ENCODE measurements at regions not wholly inside any gene's neighbourhood (a gene's known extent, or its start where the extent isn't known, plus 50 kb on each side); places are given as distances from the start of the nearest gene placed in this dataset.
A peak's percentile ranks its signal among the peaks of the same experiment; 100 is the strongest.

DNA sequence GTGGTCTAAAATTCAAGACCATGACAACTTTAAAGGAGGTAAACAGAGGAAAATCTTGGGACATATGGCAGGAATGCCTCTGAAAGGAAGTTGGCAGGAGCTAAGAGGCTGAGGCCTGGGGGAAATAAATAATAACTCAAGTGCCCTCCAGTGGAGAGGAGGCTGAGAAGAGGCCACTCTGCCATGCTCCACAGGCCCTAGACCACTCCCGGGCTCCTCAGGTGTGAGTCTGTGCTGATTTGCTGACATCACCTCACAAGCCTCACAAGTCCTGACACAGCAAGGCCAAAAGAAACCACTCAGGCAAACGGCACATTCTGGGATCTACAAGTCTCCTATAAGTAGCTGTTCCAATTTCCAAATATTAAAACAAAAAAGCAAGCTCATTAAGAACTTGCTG lies 91.0 kb upstream of the RIPOR2 start:
- Histone ChIP-seq H2BK15ac (ENCODE audit: low read depth, low read length) (no peak overlapping the region), H3K56ac (ENCODE audit: insufficient read length, low read depth, low read length) (no peak overlapping the region), H4K8ac (replicated peaks; ENCODE audit: insufficient read length, low read depth, low read length) (no peak overlapping the region), H3K4me1 (ENCODE audit: insufficient read depth, low read length) (peaks cover 2% of the 10 kb centered on the region; the same call in 1 of the 2 replicates), H4K20me1 (ENCODE audit: control insufficient read depth, insufficient read depth, insufficient read length) (no peaks in the 10 kb centered on the region), H2AFZ (ENCODE audit: low read length) (no peak overlapping the region), H2BK120ac (ENCODE audit: low read depth, low read length, poor library complexity, severe bottlenecking) (no peak overlapping the region), H2BK20ac (ENCODE audit: low read depth, low read length, poor library complexity, severe bottlenecking) (no peak overlapping the region), H3K23me2 (ENCODE audit: insufficient read length, low read depth, low read length, poor library complexity, severe bottlenecking) (no peaks in the 10 kb centered on the region), H2BK12ac (ENCODE audit: insufficient read length, low read depth, low read length) (no peak overlapping the region), H3T11ph (ENCODE audit: low read length) (no peak overlapping the region), H3K9ac (ENCODE audit: extremely low read depth, insufficient read length, low read length) (no peak overlapping the region), H3K23ac (ENCODE audit: insufficient read length, low read depth, low read length) (no peak overlapping the region), H3K18ac (ENCODE audit: insufficient read length, low read depth, low read length) (no peak overlapping the region), H3K79me2 (ENCODE audit: insufficient read depth, low read length) (no peaks in the 10 kb centered on the region), H3K9me3 (ENCODE audit: control insufficient read depth, low read depth, low read length) (no peaks in the 10 kb centered on the region), H2AK5ac (ENCODE audit: insufficient read length, low read length) (no peak overlapping the region), H3K4me2 (ENCODE audit: insufficient read depth, insufficient read length, low read length) (no peak overlapping the region), H3K4ac (ENCODE audit: low read depth, low read length) (no peak overlapping the region), H3K14ac (ENCODE audit: insufficient read depth, low read length) (no peak overlapping the region), H4K5ac (ENCODE audit: insufficient read length, low read depth, low read length) (no peak overlapping the region), H2BK5ac (ENCODE audit: insufficient read length, low read length) (no peak overlapping the region), H3K27me3 (ENCODE audit: insufficient read depth, low read length) (no peaks in the 10 kb centered on the region), H3K27ac (ENCODE audit: insufficient read length, low read depth, low read length) (no peak overlapping the region), H3K79me1 (ENCODE audit: insufficient read depth, low read depth, low read length, poor library complexity, severe bottlenecking) (no peaks in the 10 kb centered on the region), H4K91ac (ENCODE audit: insufficient read length, low read depth, low read length) (no peak overlapping the region)
- no peaks in the 10 kb centered on the region for H3K9me3 Mint-ChIP-seq
- H3K27ac Mint-ChIP-seq = peak overlapping the region in 1 of 3 experiments; percentile 86; a peak in 1 of 7 replicates
- WGBS (ENCODE audit: extremely low coverage, insufficient read length, low lambda C conversion rate) = no CpG with 5 or more reads among the region's 2 CpGs
- TF ChIP-seq, protein P1, sequence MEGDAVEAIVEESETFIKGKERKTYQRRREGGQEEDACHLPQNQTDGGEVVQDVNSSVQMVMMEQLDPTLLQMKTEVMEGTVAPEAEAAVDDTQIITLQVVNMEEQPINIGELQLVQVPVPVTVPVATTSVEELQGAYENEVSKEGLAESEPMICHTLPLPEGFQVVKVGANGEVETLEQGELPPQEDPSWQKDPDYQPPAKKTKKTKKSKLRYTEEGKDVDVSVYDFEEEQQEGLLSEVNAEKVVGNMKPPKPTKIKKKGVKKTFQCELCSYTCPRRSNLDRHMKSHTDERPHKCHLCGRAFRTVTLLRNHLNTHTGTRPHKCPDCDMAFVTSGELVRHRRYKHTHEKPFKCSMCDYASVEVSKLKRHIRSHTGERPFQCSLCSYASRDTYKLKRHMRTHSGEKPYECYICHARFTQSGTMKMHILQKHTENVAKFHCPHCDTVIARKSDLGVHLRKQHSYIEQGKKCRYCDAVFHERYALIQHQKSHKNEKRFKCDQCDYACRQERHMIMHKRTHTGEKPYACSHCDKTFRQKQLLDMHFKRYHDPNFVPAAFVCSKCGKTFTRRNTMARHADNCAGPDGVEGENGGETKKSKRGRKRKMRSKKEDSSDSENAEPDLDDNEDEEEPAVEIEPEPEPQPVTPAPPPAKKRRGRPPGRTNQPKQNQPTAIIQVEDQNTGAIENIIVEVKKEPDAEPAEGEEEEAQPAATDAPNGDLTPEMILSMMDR (conservative IDR thresholded peaks at IDR 0.05) = no peak
- no peaks in the 10 kb centered on the region for H3K27me3 Mint-ChIP-seq (ENCODE audit: low read depth)
- H3K4me3 Mint-ChIP-seq = no peak overlapping the region
- no peak for DNase-seq
- no peaks in the 10 kb centered on the region for H3K36me3 Mint-ChIP-seq (ENCODE audit: insufficient read depth in 1 of 3, low read depth in 3 of 3)
- H3K4me1 Mint-ChIP-seq = peaks cover 17 to 20% of the 10 kb centered on the region in 2 experiments

Data from H9 (cell line).